PFSK-1 (cell line): ENCODE measurements at regions not wholly inside any gene's neighbourhood (a gene's known extent, or its start where the extent isn't known, plus 50 kb on each side); places are given as distances from the start of the nearest gene placed in this dataset.

Experiments used
- FOXP2 ChIP-seq: optimal IDR thresholded peaks from 2 replicates; pipeline ENCODE3; 2011; ENCODE audit warnings: borderline replicate concordance, control low read depth, inconsistent platforms; ENCODE audit not compliant: insufficient read depth; ENCODE audit errors: extremely low read length, extremely low read depth
- POLR2AphosphoS5 ChIP-seq: IDR thresholded peaks from 2 replicates; pipeline ENCODE4 v1.6.1; 2012; ENCODE audit warnings: low read depth, mild to moderate bottlenecking, control low read depth, low read length, moderate library complexity
- SIN3A ChIP-seq: IDR thresholded peaks from 2 replicates; pipeline ENCODE4 v1.6.1; 2012; ENCODE audit warnings: mild to moderate bottlenecking, low read length, moderate library complexity, borderline replicate concordance; ENCODE audit not compliant: insufficient read depth
- TAF1 ChIP-seq: IDR thresholded peaks from 2 replicates; pipeline ENCODE4 v1.6.1; 2012; ENCODE audit warnings: low read length, control low read depth, borderline replicate concordance; ENCODE audit not compliant: insufficient read depth

DNA sequence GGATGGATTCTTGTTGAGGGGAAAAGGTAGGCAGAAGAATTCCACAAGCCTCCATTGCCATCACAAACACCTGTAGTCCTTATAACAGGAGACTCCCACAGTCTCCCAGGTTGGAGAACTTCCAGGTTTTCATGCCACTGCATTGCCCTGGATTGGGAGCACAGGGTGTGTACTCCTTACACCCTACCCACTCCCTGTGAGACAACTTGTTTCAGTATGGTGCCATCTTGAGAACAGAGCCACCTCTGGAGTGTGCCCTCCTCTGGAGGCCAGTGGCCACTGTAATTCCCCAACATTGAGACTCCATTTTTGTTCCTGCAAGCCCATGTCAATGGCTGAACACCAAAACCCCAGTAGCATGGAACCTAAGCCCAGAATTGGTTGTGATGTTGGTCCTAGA, 123.5 kb upstream of the LAMA2 start:
- TF ChIP-seq TAF1, result no peak
- no peak for TF ChIP-seq SIN3A
- no peak for TF ChIP-seq FOXP2
- TF ChIP-seq POLR2AphosphoS5, result no peak
